Nephron (organoid): ENCODE measurements at regions not wholly inside any gene's neighbourhood (a gene's known extent, or its start where the extent isn't known, plus 50 kb on each side); places are given as distances from the start of the nearest gene placed in this dataset.

Experiments used
- H3K27ac Mint-ChIP-seq, 3 experiments: 2 replicates each; pipeline ENCODE4 v1.8.0; 2020; ENCODE audit warnings: mixed read lengths in 3 of 3, mild to moderate bottlenecking in 2 of 3, moderate library complexity in 1 of 3
- H3K27me3 Mint-ChIP-seq: 2 replicates; pipeline ENCODE4 v1.8.0; 2021; ENCODE audit warnings: low read depth, mild to moderate bottlenecking, moderate library complexity, mixed read lengths
- H3K36me3 Mint-ChIP-seq: 2 replicates; pipeline ENCODE4 v1.8.0; 2020; ENCODE audit warnings: low read depth, mixed read lengths
- H3K4me1 Mint-ChIP-seq: 2 replicates; pipeline ENCODE4 v1.8.0; 2020; ENCODE audit warnings: mixed read lengths
- H3K4me3 Mint-ChIP-seq, 3 experiments: 2 replicates each; pipeline ENCODE4 v1.8.0; 2020; ENCODE audit warnings: mild to moderate bottlenecking in 3 of 3, mixed read lengths in 3 of 3, moderate library complexity in 2 of 3
- H3K9me3 Mint-ChIP-seq: 2 replicates; pipeline ENCODE4 v1.8.0; 2020; ENCODE audit warnings: mixed read lengths
- CTCF ChIP-seq, 3 experiments: fragments of 200-600 bp; sonication (generic); IDR thresholded peaks; one replicate each; pipeline ENCODE4 v1.5.0; 2021; ENCODE audit warnings: antibody characterized with exemption in 3 of 3; ENCODE audit not compliant: unreplicated experiment in 3 of 3

- H3K27me3 Mint-ChIP-seq, result no peaks in the 10 kb centered on the region
- no peak for TF ChIP-seq CTCF (IDR thresholded peaks at IDR 0.05; ENCODE audit: unreplicated experiment in 3 of 3)
- no peaks in the 10 kb centered on the region for H3K36me3 Mint-ChIP-seq
- no peaks in the 10 kb centered on the region for H3K4me1 Mint-ChIP-seq
- H3K4me3 Mint-ChIP-seq, result no peak overlapping the region
- no peak overlapping the region for H3K27ac Mint-ChIP-seq
- H3K9me3 Mint-ChIP-seq, result no peaks in the 10 kb centered on the region
Observed at GRCh38 chr9:84212982-84213381, 127.6 kb downstream of the SLC28A3 start.

- H3K27ac Mint-ChIP-seq, result no peak overlapping the region
- H3K9me3 Mint-ChIP-seq, result no peaks in the 10 kb centered on the region
- H3K27me3 Mint-ChIP-seq, result no peaks in the 10 kb centered on the region
- H3K4me1 Mint-ChIP-seq, result no peaks in the 10 kb centered on the region
- no peaks in the 10 kb centered on the region for H3K36me3 Mint-ChIP-seq
- no peak for TF ChIP-seq CTCF (IDR thresholded peaks at IDR 0.05; ENCODE audit: unreplicated experiment in 3 of 3)
- H3K4me3 Mint-ChIP-seq, result no peak overlapping the region
Observed at GRCh38 chr9:84216151-84216550, 124.4 kb downstream of the SLC28A3 start.

GRCh38 chr9:84218322-84218721, 122.2 kb downstream of the SLC28A3 start:
- no peaks in the 10 kb centered on the region for H3K36me3 Mint-ChIP-seq
- H3K9me3 Mint-ChIP-seq, result peaks cover 5% of the 10 kb centered on the region
- no peak overlapping the region for H3K27ac Mint-ChIP-seq
- no peaks in the 10 kb centered on the region for H3K4me1 Mint-ChIP-seq
- H3K27me3 Mint-ChIP-seq, result no peaks in the 10 kb centered on the region
- no peak overlapping the region for H3K4me3 Mint-ChIP-seq
- no peak for TF ChIP-seq CTCF (IDR thresholded peaks at IDR 0.05; ENCODE audit: unreplicated experiment in 3 of 3)

GRCh38 chr9:84224246-84224645, 116.3 kb downstream of the SLC28A3 start:
- Mint-ChIP-seq H3K27me3 (no peaks in the 10 kb centered on the region), H3K9me3 (peaks cover 5% of the 10 kb centered on the region), H3K27ac (no peak overlapping the region), H3K36me3 (no peaks in the 10 kb centered on the region), H3K4me1 (peaks cover 11% of the 10 kb centered on the region), H3K4me3 (no peak overlapping the region)
- TF ChIP-seq CTCF (IDR thresholded peaks at IDR 0.05; ENCODE audit: unreplicated experiment in 3 of 3), result no peak
